ENCODE measurements at regions not wholly inside any gene's neighbourhood (a gene's known extent, or its start where the extent isn't known, plus 50 kb on each side); places are given as distances from the start of the nearest gene placed in this dataset.

- TF ChIP-seq CTCF (IDR thresholded peaks at IDR 0.05; ENCODE audit: poor library complexity) = no peak
- no peak for TF ChIP-seq EZH2 (IDR thresholded peaks at IDR 0.05; ENCODE audit: borderline replicate concordance)
- TF ChIP-seq EZH2phosphoT487 (IDR thresholded peaks at IDR 0.05; ENCODE audit: low read depth, severe bottlenecking, unreplicated experiment) = no peak
Observed at GRCh38 chr13:104766319-104766718, 1700.1 kb upstream of the SLC10A2 start.

Measured in hepatocyte (in vitro differentiated cells).